PFSK-1 (cell line): ENCODE measurements at regions not wholly inside any gene's neighbourhood (a gene's known extent, or its start where the extent isn't known, plus 50 kb on each side); places are given as distances from the start of the nearest gene placed in this dataset.

Experiments
- FOXP2 ChIP-seq: optimal IDR thresholded peaks from 2 replicates; pipeline ENCODE3; 2011; ENCODE audit warnings: borderline replicate concordance, control low read depth, inconsistent platforms; ENCODE audit not compliant: insufficient read depth; ENCODE audit errors: extremely low read length, extremely low read depth
- POLR2AphosphoS5 ChIP-seq: IDR thresholded peaks from 2 replicates; pipeline ENCODE4 v1.6.1; 2012; ENCODE audit warnings: low read depth, mild to moderate bottlenecking, control low read depth, low read length, moderate library complexity
- REST ChIP-seq, 2 experiments: IDR thresholded peaks; 2 replicates each; pipeline versions ENCODE4 v1.6.1 to v1.8.0; 2011 to 2012; ENCODE audit warnings: low read depth in 2 of 2, low read length in 2 of 2, control low read depth in 1 of 2, inconsistent platforms in 1 of 2, mild to moderate bottlenecking in 1 of 2, moderate library complexity in 1 of 2; ENCODE audit not compliant: insufficient read depth in 1 of 2
- SIN3A ChIP-seq: IDR thresholded peaks from 2 replicates; pipeline ENCODE4 v1.6.1; 2012; ENCODE audit warnings: mild to moderate bottlenecking, low read length, moderate library complexity, borderline replicate concordance; ENCODE audit not compliant: insufficient read depth
- TAF1 ChIP-seq: IDR thresholded peaks from 2 replicates; pipeline ENCODE4 v1.6.1; 2012; ENCODE audit warnings: low read length, control low read depth, borderline replicate concordance; ENCODE audit not compliant: insufficient read depth

- TF ChIP-seq POLR2AphosphoS5 (no peak), SIN3A (no peak), TAF1 (no peak), REST (IDR thresholded peaks at IDR 0.05; ENCODE audit: insufficient read depth in 1 of 2, low read depth in 2 of 2, low read length in 2 of 2) (no peak), FOXP2 (no peak)
These were observed 98.7 kb downstream of the C5orf15 start for GRCh38 chr5:133869519-133870335.

- TF ChIP-seq TAF1 (no peak), SIN3A (no peak)
These were observed 99.4 kb downstream of the C5orf15 start for GRCh38 chr5:133868946-133869518.

GRCh38 chr5:133867851-133868545, 100.4 kb downstream of the C5orf15 start:
- no peak for TF ChIP-seq TAF1
- TF ChIP-seq SIN3A = no peak
- TF ChIP-seq REST (IDR thresholded peaks at IDR 0.05; ENCODE audit: insufficient read depth in 1 of 2, low read depth in 2 of 2, low read length in 2 of 2) = no peak
- TF ChIP-seq POLR2AphosphoS5 = no peak
- TF ChIP-seq FOXP2 = no peak

GRCh38 chr5:133867341-133867740, 101.1 kb downstream of the C5orf15 start:
- no peak for TF ChIP-seq REST (IDR thresholded peaks at IDR 0.05; ENCODE audit: insufficient read depth in 1 of 2, low read depth in 2 of 2, low read length in 2 of 2)
- no peak for TF ChIP-seq POLR2AphosphoS5
- no peak for TF ChIP-seq FOXP2
- TF ChIP-seq SIN3A = no peak
- no peak for TF ChIP-seq TAF1

GRCh38 chr5:133866903-133867245, 101.6 kb downstream of the C5orf15 start:
- TF ChIP-seq SIN3A (no peak), REST (IDR thresholded peaks at IDR 0.05; ENCODE audit: insufficient read depth in 1 of 2, low read depth in 2 of 2, low read length in 2 of 2) (no peak)
